ENCODE measurements at regions not wholly inside any gene's neighbourhood (a gene's known extent, or its start where the extent isn't known, plus 50 kb on each side); places are given as distances from the start of the nearest gene placed in this dataset.

DNA sequence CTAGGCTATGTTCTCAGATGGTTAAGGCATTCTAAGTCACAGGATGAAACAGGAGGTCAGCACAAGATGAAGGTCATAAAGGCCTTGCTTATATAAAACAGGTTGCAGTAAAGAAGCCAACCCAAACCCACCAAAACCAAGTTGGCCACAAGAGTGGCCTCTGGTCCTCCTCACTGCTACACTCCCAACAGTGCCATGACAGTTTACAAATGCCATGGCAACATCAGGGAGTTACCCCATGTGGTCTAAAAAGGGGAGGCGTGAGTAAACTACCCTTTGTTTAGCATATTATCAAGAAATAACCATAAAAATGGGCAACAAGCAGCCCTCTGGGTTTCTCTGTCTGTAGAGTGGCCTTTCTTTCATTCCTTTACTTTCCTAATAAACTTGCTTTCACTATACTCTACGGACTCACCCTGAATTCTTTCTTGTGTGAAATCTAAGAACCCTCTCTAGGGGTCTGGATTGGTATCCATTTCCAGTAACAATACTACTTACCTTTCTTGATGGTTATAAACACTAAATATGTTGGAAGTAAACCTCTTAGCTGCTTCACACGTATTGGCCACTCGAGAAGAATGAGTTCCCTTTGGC is 1237.9 kb downstream of the FAM181B start:
- intact Hi-C loops (cut with DNase I): no loop called here
- FAIRE-seq: no peak
- Histone ChIP-seq H3K9ac (ENCODE audit: low read length in 3 of 3) (no peak overlapping the region), H3K4me1 (ENCODE audit: control insufficient read depth in 2 of 3, insufficient read depth in 2 of 3, low read depth in 1 of 3, low read length in 3 of 3) (peaks cover 0 to 2% (median 0%) of the 10 kb centered on the region in 3 donors), H3K9me3 (ENCODE audit: control insufficient read depth in 2 of 3, insufficient read depth in 1 of 3, low read length in 3 of 3) (no peaks in the 10 kb centered on the region), H3K36me3 (ENCODE audit: control insufficient read depth in 2 of 3, insufficient read depth in 3 of 3, low read length in 3 of 3) (no peaks in the 10 kb centered on the region), H3K27ac (ENCODE audit: low read depth in 2 of 2, low read length in 2 of 2) (no peak overlapping the region), H3K27me3 (ENCODE audit: control insufficient read depth, insufficient read depth, low read length) (no peaks in the 10 kb centered on the region), H3K4me3 (ENCODE audit: low read length in 3 of 3) (no peak overlapping the region)
- no peak for DNase-seq
- TF ChIP-seq, protein P1, sequence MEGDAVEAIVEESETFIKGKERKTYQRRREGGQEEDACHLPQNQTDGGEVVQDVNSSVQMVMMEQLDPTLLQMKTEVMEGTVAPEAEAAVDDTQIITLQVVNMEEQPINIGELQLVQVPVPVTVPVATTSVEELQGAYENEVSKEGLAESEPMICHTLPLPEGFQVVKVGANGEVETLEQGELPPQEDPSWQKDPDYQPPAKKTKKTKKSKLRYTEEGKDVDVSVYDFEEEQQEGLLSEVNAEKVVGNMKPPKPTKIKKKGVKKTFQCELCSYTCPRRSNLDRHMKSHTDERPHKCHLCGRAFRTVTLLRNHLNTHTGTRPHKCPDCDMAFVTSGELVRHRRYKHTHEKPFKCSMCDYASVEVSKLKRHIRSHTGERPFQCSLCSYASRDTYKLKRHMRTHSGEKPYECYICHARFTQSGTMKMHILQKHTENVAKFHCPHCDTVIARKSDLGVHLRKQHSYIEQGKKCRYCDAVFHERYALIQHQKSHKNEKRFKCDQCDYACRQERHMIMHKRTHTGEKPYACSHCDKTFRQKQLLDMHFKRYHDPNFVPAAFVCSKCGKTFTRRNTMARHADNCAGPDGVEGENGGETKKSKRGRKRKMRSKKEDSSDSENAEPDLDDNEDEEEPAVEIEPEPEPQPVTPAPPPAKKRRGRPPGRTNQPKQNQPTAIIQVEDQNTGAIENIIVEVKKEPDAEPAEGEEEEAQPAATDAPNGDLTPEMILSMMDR (IDR thresholded peaks at IDR 0.05; ENCODE audit: borderline replicate concordance, extremely low read depth, insufficient read depth): no peak

DNA sequence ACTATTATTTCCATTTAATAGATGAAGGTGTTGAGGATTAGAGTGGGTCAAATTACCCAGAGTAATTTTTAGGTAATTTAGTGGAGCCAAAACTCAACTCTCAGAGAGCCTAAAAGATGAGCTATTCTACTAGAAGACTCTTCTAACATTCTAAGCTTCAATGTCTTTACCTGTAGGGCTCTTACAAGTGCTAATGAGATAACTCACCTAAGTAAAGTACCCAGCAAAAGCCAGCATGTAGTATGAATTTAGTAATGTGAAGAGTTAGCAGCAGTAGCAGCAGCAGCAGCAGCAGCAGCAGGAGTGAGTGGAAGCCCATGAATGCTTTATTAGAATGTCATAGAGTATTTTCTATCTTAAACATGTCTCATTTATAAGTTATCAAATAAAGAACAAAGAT is 1239.2 kb downstream of the FAM181B start:
- Histone ChIP-seq H3K9ac (ENCODE audit: low read length in 3 of 3) (no peak overlapping the region), H3K36me3 (ENCODE audit: control insufficient read depth in 2 of 3, insufficient read depth in 3 of 3, low read length in 3 of 3) (no peaks in the 10 kb centered on the region), H3K27ac (ENCODE audit: low read depth in 2 of 2, low read length in 2 of 2) (no peak overlapping the region), H3K9me3 (ENCODE audit: control insufficient read depth in 2 of 3, insufficient read depth in 1 of 3, low read length in 3 of 3) (no peaks in the 10 kb centered on the region), H3K27me3 (ENCODE audit: control insufficient read depth, insufficient read depth, low read length) (no peaks in the 10 kb centered on the region), H3K4me1 (ENCODE audit: control insufficient read depth in 2 of 3, insufficient read depth in 2 of 3, low read depth in 1 of 3, low read length in 3 of 3) (peaks cover 0 to 2% (median 0%) of the 10 kb centered on the region in 3 donors), H3K4me3 (ENCODE audit: low read length in 3 of 3) (no peak overlapping the region)
- no peak for FAIRE-seq
- DNase-seq: no peak
- TF ChIP-seq, protein P1 (IDR thresholded peaks at IDR 0.05; ENCODE audit: borderline replicate concordance, extremely low read depth, insufficient read depth): no peak
- intact Hi-C loops (cut with DNase I): no loop called here

DNA sequence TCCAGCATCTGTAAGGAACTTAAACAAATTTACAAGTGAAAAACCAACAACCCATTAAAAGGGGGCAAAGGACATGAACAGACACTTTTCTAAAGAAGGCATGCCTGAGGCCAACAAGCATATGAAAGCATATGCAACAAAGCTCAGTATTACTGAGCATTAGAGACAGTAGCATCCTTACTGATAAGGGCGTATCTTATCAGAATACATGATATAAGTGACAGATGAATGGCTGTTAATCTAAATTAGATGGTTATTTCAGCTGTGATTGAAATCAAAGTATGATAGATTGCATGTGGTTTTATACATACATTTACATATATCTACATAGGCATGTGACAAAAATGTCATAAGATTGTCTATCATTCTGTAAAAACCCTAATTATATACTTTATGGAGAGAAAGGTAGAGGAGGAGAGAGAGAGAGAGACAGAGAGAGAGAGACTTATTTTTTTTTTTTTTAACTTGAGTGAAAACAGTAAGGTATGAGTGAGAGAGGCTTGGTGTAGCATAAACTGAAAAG is 1240.7 kb downstream of the FAM181B start:
- H3K9me3 ChIP-seq (ENCODE audit: control insufficient read depth in 2 of 3, insufficient read depth in 1 of 3, low read length in 3 of 3): no peaks in the 10 kb centered on the region
- no peaks in the 10 kb centered on the region for H3K27me3 ChIP-seq (ENCODE audit: control insufficient read depth, insufficient read depth, low read length)
- intact Hi-C loops (cut with DNase I): no loop called here
- no peak overlapping the region for H3K9ac ChIP-seq (ENCODE audit: low read length in 3 of 3)
- TF ChIP-seq, protein P1 (IDR thresholded peaks at IDR 0.05; ENCODE audit: borderline replicate concordance, extremely low read depth, insufficient read depth): no peak
- H3K27ac ChIP-seq (ENCODE audit: low read depth in 2 of 2, low read length in 2 of 2): no peak overlapping the region
- H3K4me3 ChIP-seq (ENCODE audit: low read length in 3 of 3): no peak overlapping the region
- FAIRE-seq: no peak
- DNase-seq: no peak
- peaks cover 0 to 2% (median 0%) of the 10 kb centered on the region in 3 donors for H3K4me1 ChIP-seq (ENCODE audit: control insufficient read depth in 2 of 3, insufficient read depth in 2 of 3, low read depth in 1 of 3, low read length in 3 of 3)
- H3K36me3 ChIP-seq (ENCODE audit: control insufficient read depth in 2 of 3, insufficient read depth in 3 of 3, low read length in 3 of 3): no peaks in the 10 kb centered on the region

DNA sequence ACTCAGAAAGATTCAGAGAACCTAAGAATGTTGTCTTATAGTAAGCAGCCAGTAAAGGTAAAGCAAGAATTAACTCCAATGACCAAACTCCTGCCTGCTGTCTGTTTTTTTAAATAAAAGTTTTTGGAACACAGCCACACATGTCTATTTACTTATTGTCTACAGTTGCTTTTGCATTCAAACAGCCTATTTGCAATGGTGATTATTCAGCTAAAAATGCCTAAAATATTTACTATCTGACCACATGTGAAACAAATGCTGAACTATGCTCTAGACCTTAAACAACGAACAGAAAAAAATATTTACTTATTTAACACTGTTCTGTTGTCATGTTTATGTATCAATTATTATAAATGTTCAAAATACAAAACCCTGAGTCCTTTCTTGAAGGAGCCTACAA is 1246.6 kb downstream of the FAM181B start:
- no peak overlapping the region for H3K27ac ChIP-seq (ENCODE audit: low read depth in 2 of 2, low read length in 2 of 2)
- H3K4me3 ChIP-seq (ENCODE audit: low read length in 3 of 3): no peak overlapping the region
- H3K9me3 ChIP-seq (ENCODE audit: control insufficient read depth in 2 of 3, insufficient read depth in 1 of 3, low read length in 3 of 3): no peaks in the 10 kb centered on the region
- FAIRE-seq: no peak
- H3K4me1 ChIP-seq (ENCODE audit: control insufficient read depth in 2 of 3, insufficient read depth in 2 of 3, low read depth in 1 of 3, low read length in 3 of 3): no peaks in the 10 kb centered on the region
- DNase-seq: no peak
- no peak overlapping the region for H3K9ac ChIP-seq (ENCODE audit: low read length in 3 of 3)
- no peaks in the 10 kb centered on the region for H3K36me3 ChIP-seq (ENCODE audit: control insufficient read depth in 2 of 3, insufficient read depth in 3 of 3, low read length in 3 of 3)
- TF ChIP-seq, protein P1 (IDR thresholded peaks at IDR 0.05; ENCODE audit: borderline replicate concordance, extremely low read depth, insufficient read depth): no peak
- intact Hi-C loops (cut with DNase I): no loop called here
- H3K27me3 ChIP-seq (ENCODE audit: control insufficient read depth, insufficient read depth, low read length): no peaks in the 10 kb centered on the region
